ENCODE measurements at regions not wholly inside any gene's neighbourhood (a gene's known extent, or its start where the extent isn't known, plus 50 kb on each side); places are given as distances from the start of the nearest gene placed in this dataset.

GRCh38 chr17:53093391-53093790 lies 729.3 kb upstream of the KIF2B start:
- in situ Hi-C loops (cut with HindIII; ENCODE audit: low pct_unique_long_range_greater_than_20kb, low sequenced_read_pairs) (no loop called here), intact Hi-C loops (cut with micrococcal nuclease; ENCODE audit: unreplicated experiment) (no loop called here)
- ATAC-seq (no peak), DNase-seq (ENCODE audit: low read depth, low spot score) (no peak)
- Histone ChIP-seq H3K36me3 (ENCODE audit: control insufficient read depth, insufficient read depth, low read length) (no peaks in the 10 kb centered on the region), H3K27ac (ENCODE audit: low read length) (no peak overlapping the region), H3K9me3 (ENCODE audit: control insufficient read depth, insufficient read depth, low read depth, low read length) (0 out of 2 replicates have a peak, but pooled peaks cover 3% of the 10 kb centered on the region), H3K4me3 (ENCODE audit: low read depth in 2 of 2, low read length in 2 of 2) (no peak overlapping the region), H3K27me3 (ENCODE audit: control insufficient read depth, insufficient read depth, low read length) (no peaks in the 10 kb centered on the region), H3K4me1 (ENCODE audit: control insufficient read depth, insufficient read depth, low read length) (no peaks in the 10 kb centered on the region)
- BruUV-seq (replicated peaks) = no TSS peak
- CTCF ChIA-PET = no interaction called here
- POLR2A ChIA-PET = no interaction called here
- TF ChIP-seq REST (IDR thresholded peaks at IDR 0.05; ENCODE audit: insufficient read depth in 1 of 2, low read depth in 2 of 2, low read length in 1 of 2) (no peak), POLR2AphosphoS5 (IDR thresholded peaks at IDR 0.05; ENCODE audit: low read depth, low read length) (no peak)
- TF ChIP-seq, protein P1, sequence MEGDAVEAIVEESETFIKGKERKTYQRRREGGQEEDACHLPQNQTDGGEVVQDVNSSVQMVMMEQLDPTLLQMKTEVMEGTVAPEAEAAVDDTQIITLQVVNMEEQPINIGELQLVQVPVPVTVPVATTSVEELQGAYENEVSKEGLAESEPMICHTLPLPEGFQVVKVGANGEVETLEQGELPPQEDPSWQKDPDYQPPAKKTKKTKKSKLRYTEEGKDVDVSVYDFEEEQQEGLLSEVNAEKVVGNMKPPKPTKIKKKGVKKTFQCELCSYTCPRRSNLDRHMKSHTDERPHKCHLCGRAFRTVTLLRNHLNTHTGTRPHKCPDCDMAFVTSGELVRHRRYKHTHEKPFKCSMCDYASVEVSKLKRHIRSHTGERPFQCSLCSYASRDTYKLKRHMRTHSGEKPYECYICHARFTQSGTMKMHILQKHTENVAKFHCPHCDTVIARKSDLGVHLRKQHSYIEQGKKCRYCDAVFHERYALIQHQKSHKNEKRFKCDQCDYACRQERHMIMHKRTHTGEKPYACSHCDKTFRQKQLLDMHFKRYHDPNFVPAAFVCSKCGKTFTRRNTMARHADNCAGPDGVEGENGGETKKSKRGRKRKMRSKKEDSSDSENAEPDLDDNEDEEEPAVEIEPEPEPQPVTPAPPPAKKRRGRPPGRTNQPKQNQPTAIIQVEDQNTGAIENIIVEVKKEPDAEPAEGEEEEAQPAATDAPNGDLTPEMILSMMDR (IDR thresholded peaks at IDR 0.05) = no peak

GRCh38 chr17:53092072-53092471 lies 730.7 kb upstream of the KIF2B start:
- ATAC-seq (no peak), DNase-seq (ENCODE audit: low read depth, low spot score) (no peak)
- ChIA-PET POLR2A (no interaction called here), CTCF (no interaction called here)
- Histone ChIP-seq H3K4me3 (ENCODE audit: low read depth in 2 of 2, low read length in 2 of 2) (no peak overlapping the region), H3K27me3 (ENCODE audit: control insufficient read depth, insufficient read depth, low read length) (no peaks in the 10 kb centered on the region), H3K9me3 (ENCODE audit: control insufficient read depth, insufficient read depth, low read depth, low read length) (peaks cover 3% of the 10 kb centered on the region; the same call in 1 of the 2 replicates), H3K36me3 (ENCODE audit: control insufficient read depth, insufficient read depth, low read length) (no peaks in the 10 kb centered on the region), H3K27ac (ENCODE audit: low read length) (no peak overlapping the region), H3K4me1 (ENCODE audit: control insufficient read depth, insufficient read depth, low read length) (no peaks in the 10 kb centered on the region)
- TF ChIP-seq REST (IDR thresholded peaks at IDR 0.05; ENCODE audit: insufficient read depth in 1 of 2, low read depth in 2 of 2, low read length in 1 of 2) = no peak
- no peak for TF ChIP-seq TCF7L2 (IDR thresholded peaks at IDR 0.05; ENCODE audit: low read depth, low read length)
- no peak for TF ChIP-seq POLR2AphosphoS5 (IDR thresholded peaks at IDR 0.05; ENCODE audit: low read depth, low read length)
- TF ChIP-seq SIN3A (IDR thresholded peaks at IDR 0.05; ENCODE audit: borderline replicate concordance, insufficient read depth, low read depth, low read length) = no peak
- TF ChIP-seq, protein P1 (IDR thresholded peaks at IDR 0.05) = no peak
- in situ Hi-C loops (cut with HindIII; ENCODE audit: low pct_unique_long_range_greater_than_20kb, low sequenced_read_pairs) (no loop called here), intact Hi-C loops (cut with micrococcal nuclease; ENCODE audit: unreplicated experiment) (no loop called here)
- BruUV-seq (replicated peaks) = no TSS peak

Data from Panc1 (cell line).